GM23338 (cell line): ENCODE measurements at regions not wholly inside any gene's neighbourhood (a gene's known extent, or its start where the extent isn't known, plus 50 kb on each side); places are given as distances from the start of the nearest gene placed in this dataset.

ENCODE experiments used
- ATAC-seq: fragments of 200-7000 bp; cut with Tn5 transposase; 3 replicates; pipeline ENCODE4 v1.9.1; 2020
- DNase-seq: peaks from one replicate; pipeline ENCODE4 v3.0.0-alpha.2; 2015; ENCODE audit warnings: low spot score
- H2AFZ ChIP-seq: fragments of 200-600 bp; sonication (generic); 2 replicates; pipeline ENCODE4 v1.8.0; 2016; ENCODE audit warnings: antibody characterized with exemption, mild to moderate bottlenecking, moderate library complexity
- H3F3A ChIP-seq: fragments of 200-600 bp; sonication (generic); replicated peaks from 2 replicates; pipeline ENCODE4 v1.8.0; 2017; ENCODE audit warnings: antibody characterized with exemption, mixed run types, low read depth
- H3K27ac ChIP-seq: fragments of 200-600 bp; sonication (generic); 2 replicates; pipeline ENCODE4 v1.6.1; 2016; ENCODE audit warnings: low read depth
- H3K27me3 ChIP-seq: fragments of 200-600 bp; sonication (generic); 2 replicates; pipeline ENCODE4 v1.8.0; 2016; ENCODE audit warnings: mild to moderate bottlenecking, mixed run types, moderate library complexity; ENCODE audit not compliant: insufficient read depth
- H3K36me3 ChIP-seq: fragments of 200-600 bp; sonication (generic); 2 replicates; pipeline ENCODE4 v1.8.0; 2016; ENCODE audit warnings: mild to moderate bottlenecking; ENCODE audit not compliant: insufficient read depth
- H3K4me1 ChIP-seq: fragments of 200-600 bp; sonication (generic); 2 replicates; pipeline ENCODE4 v1.8.0; 2016; ENCODE audit warnings: mild to moderate bottlenecking, moderate library complexity; ENCODE audit not compliant: insufficient read depth
- H3K4me2 ChIP-seq: fragments of 200-600 bp; sonication (generic); 2 replicates; pipeline ENCODE4 v1.7.1; 2017; ENCODE audit warnings: mixed run types
- H3K4me3 ChIP-seq: fragments of 200-600 bp; sonication (generic); 2 replicates; pipeline ENCODE4 v1.6.1; 2016; ENCODE audit warnings: mixed run types
- H3K79me2 ChIP-seq: fragments of 200-600 bp; sonication (generic); replicated peaks from 2 replicates; pipeline ENCODE4 v1.8.0; 2017; ENCODE audit warnings: mild to moderate bottlenecking; ENCODE audit not compliant: insufficient read depth
- H3K9me2 ChIP-seq: fragments of 200-600 bp; sonication (generic); 2 replicates; pipeline ENCODE4 v1.8.0; 2017; ENCODE audit not compliant: insufficient read depth
- H4K20me1 ChIP-seq: fragments of 200-600 bp; sonication (generic); replicated peaks from 2 replicates; pipeline ENCODE4 v1.8.0; 2017; ENCODE audit warnings: mild to moderate bottlenecking; ENCODE audit not compliant: insufficient read depth
- H3K27ac Mint-ChIP-seq: 2 replicates; pipeline ENCODE4 v1.8.0; 2020; ENCODE audit warnings: inconsistent platforms, mild to moderate bottlenecking, moderate library complexity, mixed read lengths
- H3K27me3 Mint-ChIP-seq: 3 replicates; pipeline ENCODE4 v1.8.0; 2022; ENCODE audit warnings: low read depth, mild to moderate bottlenecking, moderate library complexity, mixed read lengths, inconsistent platforms; ENCODE audit not compliant: insufficient read depth, poor library complexity
- H3K36me3 Mint-ChIP-seq: 3 replicates; pipeline ENCODE4 v1.8.0; 2021; ENCODE audit warnings: low read depth, mild to moderate bottlenecking, inconsistent platforms, moderate library complexity, mixed read lengths
- H3K4me1 Mint-ChIP-seq: 3 replicates; pipeline ENCODE4 v1.8.0; 2020; ENCODE audit warnings: mild to moderate bottlenecking, inconsistent platforms, mixed read lengths
- H3K4me3 Mint-ChIP-seq: 3 replicates; pipeline ENCODE4 v1.8.0; 2021; ENCODE audit warnings: moderate library complexity, mild to moderate bottlenecking, inconsistent platforms, mixed read lengths
- H3K9me3 Mint-ChIP-seq: 3 replicates; pipeline ENCODE4 v1.8.0; 2020; ENCODE audit warnings: moderate library complexity, mild to moderate bottlenecking, inconsistent platforms, mixed read lengths
- CTCF ChIP-seq, 2 experiments: fragments of 200-600 bp in 1 of 2; sonication (generic) in 1 of 2; conservative IDR thresholded peaks; 2 replicates each; pipeline versions ENCODE4 v1.5.1 to v1.6.1; 2016 to 2017; ENCODE audit warnings: antibody characterized with exemption in 2 of 2, low read depth in 2 of 2, mild to moderate bottlenecking in 2 of 2, moderate library complexity in 1 of 2
- ETS1 ChIP-seq: IDR thresholded peaks from 2 replicates; pipeline ENCODE4 v1.6.1; 2016; ENCODE audit warnings: antibody characterized with exemption
- EZH2 ChIP-seq: fragments of 200-600 bp; sonication (generic); IDR thresholded peaks from one replicate; pipeline ENCODE4 v1.8.0; 2017; ENCODE audit warnings: antibody characterized with exemption, mild to moderate bottlenecking, low read depth; ENCODE audit not compliant: unreplicated experiment
- JUNB ChIP-seq: IDR thresholded peaks from one replicate; pipeline ENCODE4 v1.6.1; 2016; ENCODE audit warnings: antibody characterized with exemption; ENCODE audit not compliant: unreplicated experiment
- POLR2AphosphoS5 ChIP-seq: IDR thresholded peaks from 2 replicates; pipeline ENCODE4 v1.6.1; 2016; ENCODE audit warnings: antibody characterized with exemption, low read depth
- REST ChIP-seq: IDR thresholded peaks from one replicate; pipeline ENCODE4 v1.6.1; 2018; ENCODE audit warnings: antibody characterized with exemption; ENCODE audit not compliant: unreplicated experiment
- STAT1 ChIP-seq: IDR thresholded peaks from one replicate; pipeline ENCODE4 v1.6.1; 2016; ENCODE audit warnings: antibody characterized with exemption; ENCODE audit not compliant: unreplicated experiment
- ZNF462 ChIP-seq: fragments of 250-450 bp; sonication (Bioruptor Pico); IDR thresholded peaks from 2 replicates; pipeline ENCODE4 v1.5.0; 2020; ENCODE audit warnings: mild to moderate bottlenecking, moderate library complexity

DNA sequence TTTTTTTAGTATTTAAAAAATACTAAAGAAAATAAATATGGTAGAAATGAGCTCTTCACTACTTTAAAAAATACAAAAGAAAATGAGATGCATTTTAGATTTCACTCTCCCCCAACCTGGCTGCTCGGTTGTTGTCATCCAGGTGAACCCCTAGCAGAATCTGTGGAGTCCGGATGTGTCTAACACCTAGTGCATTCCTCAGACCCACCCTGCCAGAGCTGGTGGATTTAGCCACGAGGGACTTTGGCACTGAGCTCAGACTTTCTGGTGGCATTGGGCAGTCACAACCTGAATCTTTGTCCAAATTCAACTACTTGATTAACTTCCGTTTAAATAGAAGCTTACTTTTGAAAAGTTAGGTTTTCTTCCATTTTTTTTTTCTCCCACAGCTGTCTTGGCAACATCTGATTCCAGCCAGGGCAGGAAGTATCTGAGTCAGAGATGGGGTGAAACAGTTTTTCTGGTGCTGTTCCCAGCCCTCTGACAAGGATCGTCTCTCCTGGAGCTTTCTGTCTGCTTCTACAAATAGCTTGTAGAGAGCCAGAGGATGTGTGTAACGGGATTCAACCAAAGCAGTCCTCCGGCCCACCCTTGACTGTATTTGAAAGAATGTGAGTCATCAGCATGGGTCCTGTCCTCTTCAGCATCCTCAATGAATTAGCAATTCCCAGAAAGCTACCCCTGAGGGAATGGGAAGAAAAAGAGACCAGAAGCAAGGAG lies 301.8 kb upstream of the MCTP2 start:
- Histone ChIP-seq H2AFZ (peak overlapping the region; percentile 12; the same call in 1 of the 2 replicates), H3K79me2 (no peaks in the 10 kb centered on the region), H3K4me2 (no peak overlapping the region), H4K20me1 (no peaks in the 10 kb centered on the region), H3K9me2 (0 out of 2 replicates have a peak, but pooled peaks cover 2% of the 10 kb centered on the region), H3K27ac (no peak overlapping the region), H3K36me3 (no peaks in the 10 kb centered on the region), H3K27me3 (no peaks in the 10 kb centered on the region), H3F3A (no peaks in the 10 kb centered on the region), H3K4me1 (no peaks in the 10 kb centered on the region; the same call in 1 of the 2 replicates), H3K4me3 (no peak overlapping the region)
- Mint-ChIP-seq H3K4me1 (peaks cover 13% of the 10 kb centered on the region), H3K4me3 (no peak overlapping the region), H3K27ac (no peak overlapping the region), H3K27me3 (peaks cover 2% of the 10 kb centered on the region), H3K9me3 (no peaks in the 10 kb centered on the region), H3K36me3 (no peaks in the 10 kb centered on the region)
- no peak for TF ChIP-seq EZH2
- no peak for TF ChIP-seq CTCF (conservative IDR thresholded peaks at IDR 0.05; ENCODE audit: low read depth in 2 of 2)
- DNase-seq (peak; percentile 14), ATAC-seq (peak; percentile 53)

- no peak overlapping the region for H3K27ac ChIP-seq
- Mint-ChIP-seq H3K4me1 (peaks cover 20% of the 10 kb centered on the region), H3K27ac (no peak overlapping the region), H3K36me3 (no peaks in the 10 kb centered on the region), H3K9me3 (peaks cover 3% of the 10 kb centered on the region; the same call in 1 of the 3 replicates), H3K4me3 (no peak overlapping the region), H3K27me3 (no peaks in the 10 kb centered on the region)
- no peaks in the 10 kb centered on the region for H3K9me2 ChIP-seq
- no peak overlapping the region for H3K4me2 ChIP-seq
- H4K20me1 ChIP-seq = no peaks in the 10 kb centered on the region
- no peaks in the 10 kb centered on the region for H3F3A ChIP-seq
- ATAC-seq (no peak), DNase-seq (no peak)
- H2AFZ ChIP-seq = 0 out of 2 replicates have a peak overlapping the region, but pooled peaks have one; percentile 16
- H3K36me3 ChIP-seq = no peaks in the 10 kb centered on the region
- H3K4me1 ChIP-seq = peaks cover 27% of the 10 kb centered on the region
- H3K27me3 ChIP-seq = no peaks in the 10 kb centered on the region
- H3K79me2 ChIP-seq = no peaks in the 10 kb centered on the region
- H3K4me3 ChIP-seq = no peak overlapping the region
- TF ChIP-seq ZNF462 (CRISPR knock-in tag) (no peak), REST (no peak), EZH2 (no peak), STAT1 (no peak), JUNB (no peak), ETS1 (no peak), POLR2AphosphoS5 (no peak)
Observed at GRCh38 chr15:93920204-93920603, 311.2 kb upstream of the MCTP2 start.
